Esophagus muscularis mucosa (tissue), 4 donors: ENCODE measurements at regions not wholly inside any gene's neighbourhood (a gene's known extent, or its start where the extent isn't known, plus 50 kb on each side); places are given as distances from the start of the nearest gene placed in this dataset.

Experiments
- EP300 ChIP-seq: sonication (generic); formaldehyde crosslinking; IDR thresholded peaks from one replicate; pipeline ENCODE4 v1.6.1; 2017; ENCODE audit warnings: antibody characterized with exemption
- POLR2AphosphoS5 ChIP-seq, 2 donors: sonication (generic); formaldehyde crosslinking; IDR thresholded peaks; one replicate each; pipeline ENCODE4 v1.6.1; 2017; ENCODE audit warnings: antibody characterized with exemption in 2 of 2
- TF ChIP-seq, protein P1 (sequence below), 3 experiments: fragments of 200-600 bp in 2 of 3; fragments of 450-650 bp in 1 of 3; sonication (generic) in 2 of 3; IDR thresholded peaks; one replicate each; pipeline ENCODE4 v1.5.1; 2017 to 2019; ENCODE audit warnings: antibody characterized with exemption in 3 of 3, mild to moderate bottlenecking in 2 of 3, moderate library complexity in 1 of 3

DNA sequence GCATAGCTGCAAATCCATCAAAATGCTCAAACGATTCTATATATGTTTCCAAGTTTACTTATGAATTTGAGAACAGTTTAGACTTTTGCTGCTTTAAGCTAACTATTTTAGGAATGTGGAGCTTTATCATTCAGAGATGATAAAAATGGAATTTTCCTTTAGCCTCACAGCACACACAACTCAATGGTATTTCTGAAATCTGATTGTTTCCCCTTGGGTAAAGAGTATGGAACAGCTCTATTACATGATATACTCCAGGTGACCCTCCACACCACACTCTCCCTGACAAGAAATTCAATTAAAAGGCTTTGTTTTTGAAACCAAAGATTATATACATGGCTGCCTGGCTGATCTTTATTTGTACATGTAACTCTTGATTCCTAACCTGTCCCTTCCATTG is 120.0 kb downstream of the LUZP4 start:
- TF ChIP-seq, protein P1, sequence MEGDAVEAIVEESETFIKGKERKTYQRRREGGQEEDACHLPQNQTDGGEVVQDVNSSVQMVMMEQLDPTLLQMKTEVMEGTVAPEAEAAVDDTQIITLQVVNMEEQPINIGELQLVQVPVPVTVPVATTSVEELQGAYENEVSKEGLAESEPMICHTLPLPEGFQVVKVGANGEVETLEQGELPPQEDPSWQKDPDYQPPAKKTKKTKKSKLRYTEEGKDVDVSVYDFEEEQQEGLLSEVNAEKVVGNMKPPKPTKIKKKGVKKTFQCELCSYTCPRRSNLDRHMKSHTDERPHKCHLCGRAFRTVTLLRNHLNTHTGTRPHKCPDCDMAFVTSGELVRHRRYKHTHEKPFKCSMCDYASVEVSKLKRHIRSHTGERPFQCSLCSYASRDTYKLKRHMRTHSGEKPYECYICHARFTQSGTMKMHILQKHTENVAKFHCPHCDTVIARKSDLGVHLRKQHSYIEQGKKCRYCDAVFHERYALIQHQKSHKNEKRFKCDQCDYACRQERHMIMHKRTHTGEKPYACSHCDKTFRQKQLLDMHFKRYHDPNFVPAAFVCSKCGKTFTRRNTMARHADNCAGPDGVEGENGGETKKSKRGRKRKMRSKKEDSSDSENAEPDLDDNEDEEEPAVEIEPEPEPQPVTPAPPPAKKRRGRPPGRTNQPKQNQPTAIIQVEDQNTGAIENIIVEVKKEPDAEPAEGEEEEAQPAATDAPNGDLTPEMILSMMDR (IDR thresholded peaks at IDR 0.05): no peak
- TF ChIP-seq EP300 (no peak), POLR2AphosphoS5 (IDR thresholded peaks at IDR 0.05) (no peak)
